OCI-LY1 (cell line): ENCODE measurements at regions not wholly inside any gene's neighbourhood (a gene's known extent, or its start where the extent isn't known, plus 50 kb on each side); places are given as distances from the start of the nearest gene placed in this dataset.

Source experiments
- H2AFZ ChIP-seq: fragments of 200-600 bp; sonication (generic), shearing (Covaris generic); 2 replicates; pipeline ENCODE4 v1.6.0; 2014; ENCODE audit warnings: antibody characterized with exemption, mild to moderate bottlenecking, low read length
- H3F3A ChIP-seq: fragments of 200-600 bp; sonication (generic), shearing (Covaris generic); 2 replicates; pipeline ENCODE4 v1.6.0; 2014; ENCODE audit warnings: mild to moderate bottlenecking, antibody characterized with exemption, low read length, moderate library complexity; ENCODE audit not compliant: insufficient read depth
- H3K27ac ChIP-seq: fragments of 200-600 bp; sonication (generic); 2 replicates; pipeline ENCODE4 v1.5.1; 2014; ENCODE audit warnings: low read length, mixed run types, mild to moderate bottlenecking, low read depth; ENCODE audit not compliant: poor library complexity, severe bottlenecking
- H3K27me3 ChIP-seq: fragments of 200-600 bp; sonication (generic); 2 replicates; pipeline ENCODE4 v1.6.0; 2014; ENCODE audit warnings: antibody characterized with exemption, mild to moderate bottlenecking, low read length, moderate library complexity; ENCODE audit not compliant: insufficient read depth
- H3K36me3 ChIP-seq: fragments of 200-600 bp; sonication (generic); 2 replicates; pipeline ENCODE4 v1.6.1; 2014; ENCODE audit warnings: mild to moderate bottlenecking, antibody characterized with exemption, low read length, moderate library complexity, mixed read lengths; ENCODE audit not compliant: insufficient read depth
- H3K4me1 ChIP-seq: fragments of 200-600 bp; sonication (generic); 2 replicates; pipeline ENCODE4 v1.5.1; 2014; ENCODE audit warnings: mild to moderate bottlenecking, low read length, moderate library complexity; ENCODE audit not compliant: insufficient read depth, severe bottlenecking
- H3K4me2 ChIP-seq: fragments of 200-600 bp; sonication (generic), shearing (Covaris generic); 2 replicates; pipeline ENCODE4 v1.6.1; 2014; ENCODE audit warnings: low read length
- H3K4me3 ChIP-seq: fragments of 200-600 bp; sonication (generic); 2 replicates; pipeline ENCODE4 v1.5.1; 2014; ENCODE audit warnings: low read length, low read depth, mild to moderate bottlenecking, mixed read lengths; ENCODE audit not compliant: poor library complexity, severe bottlenecking
- H3K79me2 ChIP-seq: fragments of 200-600 bp; shearing (Covaris generic); 2 replicates; pipeline ENCODE4 v1.6.1; 2016; ENCODE audit warnings: mixed run types, low read length, mixed read lengths; ENCODE audit not compliant: insufficient read depth
- H3K9ac ChIP-seq: fragments of 200-600 bp; sonication (generic), shearing (Covaris generic); 2 replicates; pipeline ENCODE4 v1.6.1; 2014; ENCODE audit warnings: mild to moderate bottlenecking, low read length, mixed read lengths
- H3K9me2 ChIP-seq: fragments of 200-600 bp; sonication (generic), shearing (Covaris generic); 2 replicates; pipeline ENCODE4 v1.6.1; 2014; ENCODE audit warnings: low read depth, mild to moderate bottlenecking, low read length, mixed read lengths
- H3K9me3 ChIP-seq: fragments of 200-600 bp; shearing (Covaris generic); 2 replicates; pipeline ENCODE4 v1.6.1; 2014; ENCODE audit warnings: low read length, mixed read lengths
- H4K20me1 ChIP-seq: fragments of 200-600 bp; sonication (generic), shearing (Covaris generic); 2 replicates; pipeline ENCODE4 v1.6.0; 2016; ENCODE audit warnings: mild to moderate bottlenecking, low read length; ENCODE audit not compliant: insufficient read depth
- CTCF ChIP-seq: fragments of 200-600 bp; sonication (generic), shearing (Covaris generic); IDR thresholded peaks from 2 replicates; pipeline ENCODE4 v1.5.1; 2017; ENCODE audit warnings: mild to moderate bottlenecking, antibody characterized with exemption, low read length, moderate library complexity, mixed read lengths
- EZH2 ChIP-seq: fragments of 200-600 bp; sonication (generic), shearing (Covaris generic); IDR thresholded peaks from 2 replicates; pipeline ENCODE4 v1.8.0; 2017; ENCODE audit warnings: borderline replicate concordance, mixed run types, mild to moderate bottlenecking, antibody characterized with exemption, low read length, moderate library complexity, mixed read lengths

DNA sequence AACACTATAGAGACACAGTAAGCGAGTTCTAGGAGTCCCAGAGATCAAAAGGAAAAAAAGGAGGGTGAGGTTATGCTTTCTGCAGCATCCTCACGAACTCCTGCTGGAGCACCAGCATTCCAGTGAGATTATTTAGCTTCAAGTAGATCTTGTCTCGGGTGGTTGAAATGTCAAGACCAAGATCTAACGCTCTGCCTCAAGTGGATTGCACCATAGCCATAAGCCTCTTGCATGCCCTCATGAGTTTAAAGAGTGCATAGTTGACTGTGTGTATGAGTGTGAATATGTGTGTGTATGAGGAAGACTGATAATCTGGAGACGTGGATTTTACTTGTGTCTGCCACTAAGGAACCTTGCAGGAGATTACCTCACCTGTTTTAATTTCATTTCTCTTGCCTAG, 335.3 kb upstream of the ADAMTSL1 start:
- Histone ChIP-seq H3K4me1 (no peaks in the 10 kb centered on the region), H4K20me1 (no peaks in the 10 kb centered on the region), H3K27ac (no peak overlapping the region), H3K79me2 (no peaks in the 10 kb centered on the region), H3K4me2 (no peak overlapping the region), H3K27me3 (no peaks in the 10 kb centered on the region), H2AFZ (no peak overlapping the region), H3F3A (no peaks in the 10 kb centered on the region), H3K36me3 (no peaks in the 10 kb centered on the region), H3K9me3 (no peaks in the 10 kb centered on the region), H3K9ac (no peak overlapping the region), H3K9me2 (no peaks in the 10 kb centered on the region), H3K4me3 (no peak overlapping the region)
- TF ChIP-seq CTCF (no peak), EZH2 (no peak)

- H3K27me3 ChIP-seq, result no peaks in the 10 kb centered on the region
- H3F3A ChIP-seq, result no peaks in the 10 kb centered on the region
- no peak overlapping the region for H2AFZ ChIP-seq
- H3K4me3 ChIP-seq, result no peak overlapping the region
- H3K36me3 ChIP-seq, result no peaks in the 10 kb centered on the region
- no peaks in the 10 kb centered on the region for H3K9me3 ChIP-seq
- H3K9me2 ChIP-seq, result no peaks in the 10 kb centered on the region
- no peak overlapping the region for H3K4me2 ChIP-seq
- H3K79me2 ChIP-seq, result no peaks in the 10 kb centered on the region
- no peaks in the 10 kb centered on the region for H3K4me1 ChIP-seq
- no peak overlapping the region for H3K27ac ChIP-seq
- TF ChIP-seq CTCF, result no peak
- TF ChIP-seq EZH2, result no peak
- H4K20me1 ChIP-seq, result no peaks in the 10 kb centered on the region
- H3K9ac ChIP-seq, result no peak overlapping the region
These were observed 332.3 kb upstream of the ADAMTSL1 start for GRCh38 chr9:18141681-18142080.

DNA sequence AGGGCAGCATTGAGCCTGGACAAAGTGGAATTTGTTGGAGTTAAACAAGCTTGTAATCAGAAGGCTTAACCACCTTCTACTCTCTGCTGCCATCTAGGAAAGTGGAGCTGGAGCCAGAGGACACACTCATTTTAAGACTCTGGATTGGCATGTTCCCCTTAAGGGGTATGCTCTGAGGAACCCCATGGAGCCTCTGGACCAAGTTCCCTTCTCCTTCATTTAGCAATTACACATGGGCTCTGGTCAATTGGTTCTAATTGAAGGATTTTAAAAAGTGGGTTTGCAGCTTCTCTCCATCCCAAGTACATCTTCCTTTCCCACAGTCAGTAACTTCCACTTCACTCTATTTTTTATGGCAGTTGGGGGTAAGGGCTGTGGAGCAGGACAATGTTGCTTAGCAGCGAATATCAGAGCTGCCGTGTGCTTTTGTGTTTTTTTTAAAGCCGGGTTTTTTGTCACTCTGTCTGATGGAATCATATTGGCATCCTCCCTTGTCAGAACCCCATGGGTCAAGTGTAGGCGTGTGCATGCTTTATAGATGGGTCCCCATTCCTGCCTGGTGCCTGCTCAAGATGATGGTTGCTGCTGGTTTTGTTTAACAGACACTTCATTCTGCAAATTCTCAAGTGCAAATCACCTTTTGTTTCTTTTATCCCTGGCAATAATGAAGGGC, 330.7 kb upstream of the ADAMTSL1 start:
- no peak overlapping the region for H2AFZ ChIP-seq
- H4K20me1 ChIP-seq, result no peaks in the 10 kb centered on the region
- H3K9me2 ChIP-seq, result no peaks in the 10 kb centered on the region
- H3K4me2 ChIP-seq, result no peak overlapping the region
- H3K4me3 ChIP-seq, result no peak overlapping the region
- H3K79me2 ChIP-seq, result no peaks in the 10 kb centered on the region
- no peaks in the 10 kb centered on the region for H3K36me3 ChIP-seq
- no peak overlapping the region for H3K9ac ChIP-seq
- H3F3A ChIP-seq, result no peaks in the 10 kb centered on the region
- H3K27ac ChIP-seq, result no peak overlapping the region
- H3K27me3 ChIP-seq, result no peaks in the 10 kb centered on the region
- H3K4me1 ChIP-seq, result no peaks in the 10 kb centered on the region
- no peaks in the 10 kb centered on the region for H3K9me3 ChIP-seq
- TF ChIP-seq CTCF, result no peak
- TF ChIP-seq EZH2, result no peak
